ENCODE measurements at regions not wholly inside any gene's neighbourhood (a gene's known extent, or its start where the extent isn't known, plus 50 kb on each side); places are given as distances from the start of the nearest gene placed in this dataset.
"Not testable (repeated sequence)": the region's sequence is repeated elsewhere in the genome, so short reads cannot be mapped to it uniquely, and the experiment has no call there.

DNA sequence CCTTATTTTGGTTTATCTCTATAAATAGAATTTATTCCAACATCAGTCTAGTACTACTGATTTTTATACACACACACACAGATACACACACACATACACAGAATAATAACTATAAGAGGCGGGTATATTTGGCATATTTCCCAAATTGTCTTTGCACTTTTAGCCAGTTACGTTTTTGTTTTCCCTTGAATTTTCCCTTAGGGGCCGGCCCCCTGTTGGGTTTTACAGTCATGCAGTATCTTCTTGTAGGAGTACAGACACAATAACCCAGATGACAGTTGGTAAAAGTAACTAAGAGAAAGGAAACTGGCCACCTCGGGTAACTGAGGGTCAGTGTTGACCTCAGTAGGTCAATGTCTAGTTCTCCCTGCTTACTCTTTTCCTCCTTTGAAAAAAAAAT, 50.9 kb downstream of the DISP1 start:
- DNase-seq: no peak

DNA sequence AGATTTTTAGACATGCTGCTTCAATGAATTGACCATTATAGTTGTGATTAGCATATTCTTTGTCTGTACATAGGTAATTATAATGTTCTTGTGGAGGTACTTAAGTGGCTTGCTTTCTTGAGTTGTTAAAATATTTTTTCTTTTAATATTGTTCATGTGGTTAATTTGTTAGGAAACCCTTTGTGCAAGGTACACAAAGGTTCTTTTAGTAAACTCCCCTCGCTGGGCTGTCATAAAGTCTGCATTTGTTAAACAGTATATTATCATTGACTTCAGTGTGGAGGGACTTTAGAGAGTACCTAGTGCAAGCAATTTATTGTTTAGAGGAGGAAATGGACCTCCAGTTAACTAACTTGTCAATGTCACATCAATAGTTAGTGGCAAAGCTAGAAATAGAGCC, 52.5 kb downstream of the DISP1 start:
- DNase-seq: no peak

DNA sequence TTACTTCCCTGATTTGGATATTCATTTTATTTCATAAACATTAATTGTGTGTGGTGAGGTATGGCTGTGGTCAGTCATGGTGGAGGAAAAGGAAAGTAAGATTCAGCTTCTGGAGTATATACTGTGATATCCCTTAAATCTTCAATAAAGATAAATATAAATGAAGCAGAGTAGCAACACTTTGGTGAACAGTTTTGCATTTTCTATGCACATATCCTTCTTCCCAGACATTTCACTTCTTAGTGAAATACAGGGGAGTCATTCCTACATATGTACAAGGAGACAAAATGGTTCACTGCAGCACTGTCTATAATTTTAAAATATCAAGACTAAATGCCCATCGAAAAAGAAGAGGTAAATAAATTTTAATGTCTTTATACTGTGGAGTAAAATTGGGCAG, 61.3 kb downstream of the DISP1 start:
- DNase-seq: no peak

DNA sequence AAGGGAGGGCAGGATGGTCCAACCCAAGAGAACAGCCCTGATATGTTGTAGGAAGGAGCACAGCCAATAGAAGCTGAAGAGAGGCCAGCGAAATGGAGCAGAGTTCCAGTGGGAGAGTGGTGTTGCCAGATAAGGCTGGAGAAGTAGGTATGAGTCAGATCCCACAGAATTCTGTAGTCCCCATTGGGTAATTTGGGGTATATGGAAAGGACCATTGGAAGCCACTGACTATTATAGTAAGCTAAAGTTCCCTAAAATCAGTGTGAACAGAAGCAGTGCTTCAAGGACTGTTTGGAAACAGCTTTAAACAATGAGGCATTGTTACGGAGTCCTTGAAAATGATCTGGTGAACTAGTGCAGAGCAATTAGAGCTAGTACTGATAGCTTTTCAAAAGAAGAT, 63.0 kb downstream of the DISP1 start:
- DNase-seq: no peak

DNA sequence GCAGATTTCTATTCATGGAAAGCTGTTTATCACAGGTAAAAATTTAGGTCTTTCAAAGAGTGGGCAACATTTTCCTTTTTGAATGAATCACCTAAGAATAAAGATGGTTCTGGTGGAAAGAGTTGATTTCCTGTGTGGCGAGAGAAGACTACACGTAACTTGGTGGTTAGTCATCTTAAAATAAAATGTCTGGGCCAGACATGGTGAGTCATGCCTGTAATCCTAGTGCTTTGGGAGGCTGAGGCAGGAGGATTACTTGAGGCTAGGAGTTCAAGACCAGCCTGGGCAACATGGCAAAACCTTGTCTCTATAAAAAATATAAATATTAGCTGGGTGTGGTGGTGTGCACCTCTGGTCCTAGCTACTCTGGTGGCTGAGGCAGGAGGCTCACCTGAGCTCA, 65.7 kb downstream of the DISP1 start:
- no peak for DNase-seq

DNA sequence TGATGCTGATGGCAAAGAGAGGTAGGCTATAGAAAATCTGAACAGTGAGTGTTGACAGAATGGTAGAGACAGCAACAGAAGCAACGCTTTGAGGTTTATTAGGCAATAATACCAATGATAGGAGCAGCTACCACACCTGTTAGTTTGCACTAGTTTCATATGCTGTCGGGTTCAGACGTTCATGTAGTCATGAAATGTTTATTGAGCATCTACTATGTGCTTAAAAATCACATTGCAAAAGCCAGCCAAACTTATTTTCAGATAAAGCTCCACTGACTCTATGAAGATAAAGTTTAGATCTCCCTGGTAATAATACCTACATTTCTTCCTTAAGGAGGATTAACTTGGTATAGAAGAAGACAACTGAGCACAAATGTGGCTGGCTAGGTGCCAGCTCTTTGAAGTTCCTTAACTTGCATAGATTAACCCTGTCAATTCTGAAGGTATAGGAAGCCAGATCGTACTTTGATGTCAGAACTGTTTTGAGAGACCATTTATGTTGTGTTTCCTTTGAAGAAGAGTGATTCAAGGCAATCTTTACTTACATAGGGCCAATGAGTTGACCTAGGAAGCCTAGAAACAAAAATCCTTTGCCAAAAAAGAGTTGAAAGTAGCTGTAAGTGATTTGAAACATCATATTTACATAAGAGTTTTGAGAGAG, 71.5 kb downstream of the DISP1 start:
- no peak for DNase-seq

DNA sequence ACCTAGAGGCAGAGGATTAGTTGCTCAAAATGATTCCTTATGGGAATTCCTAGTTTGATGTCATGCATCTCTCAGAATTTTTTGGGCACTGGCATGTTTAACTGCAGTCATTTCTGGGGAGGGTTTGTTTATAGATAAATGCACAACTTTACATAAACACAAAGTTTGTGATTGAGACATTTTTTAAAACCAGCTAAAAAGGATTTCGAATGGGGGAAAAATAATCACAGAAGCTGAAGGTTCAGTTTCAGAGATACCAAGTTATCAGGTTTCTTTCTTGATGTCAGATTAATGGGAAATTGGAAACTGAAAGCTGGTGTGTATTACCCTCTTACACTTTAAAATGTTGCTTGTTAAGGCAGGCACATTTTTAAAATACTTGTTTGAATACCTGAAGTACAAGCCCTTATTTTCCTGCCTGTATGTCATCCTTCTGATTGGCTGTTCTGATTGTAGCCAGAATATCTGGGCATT, 72.1 kb downstream of the DISP1 start:
- no peak for DNase-seq

DNA sequence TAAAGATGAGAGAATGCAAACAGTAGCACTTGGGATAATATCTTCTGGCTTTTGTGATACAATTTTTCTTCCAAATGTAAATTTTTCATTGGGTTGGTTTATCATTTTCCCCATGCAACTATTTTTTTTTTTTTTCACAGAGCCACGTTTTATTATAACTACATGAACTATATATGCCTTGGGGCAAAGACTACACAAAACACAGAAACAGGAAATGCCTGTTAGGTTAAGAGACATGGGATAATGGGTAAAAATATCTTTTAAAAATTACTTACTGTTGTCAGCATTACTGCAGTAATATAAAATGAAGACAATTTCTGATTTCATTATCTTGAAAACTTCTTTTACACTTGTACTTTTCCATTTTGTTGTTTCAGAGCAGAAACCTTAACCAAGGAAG, 74.6 kb downstream of the DISP1 start:
- no peak for DNase-seq

DNA sequence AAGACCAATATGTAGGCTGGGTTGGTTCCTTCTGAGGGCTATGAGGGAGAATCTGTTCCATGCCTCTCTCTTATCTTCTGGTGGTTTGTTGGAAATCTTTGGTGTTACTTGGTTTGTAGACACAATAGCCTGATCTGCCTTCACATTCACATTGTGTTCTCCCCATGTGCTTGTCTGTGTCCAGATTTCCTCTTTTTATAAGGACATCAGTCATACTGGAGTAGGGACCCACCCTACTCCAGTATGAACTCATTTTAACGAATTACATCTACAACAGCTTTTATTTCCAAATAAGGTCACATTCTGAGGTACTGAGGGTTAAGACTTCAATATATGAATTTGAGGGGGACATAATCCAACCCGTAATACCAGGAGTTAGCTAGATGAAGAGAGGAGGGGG, 75.9 kb downstream of the DISP1 start:
- no peak for DNase-seq

DNA sequence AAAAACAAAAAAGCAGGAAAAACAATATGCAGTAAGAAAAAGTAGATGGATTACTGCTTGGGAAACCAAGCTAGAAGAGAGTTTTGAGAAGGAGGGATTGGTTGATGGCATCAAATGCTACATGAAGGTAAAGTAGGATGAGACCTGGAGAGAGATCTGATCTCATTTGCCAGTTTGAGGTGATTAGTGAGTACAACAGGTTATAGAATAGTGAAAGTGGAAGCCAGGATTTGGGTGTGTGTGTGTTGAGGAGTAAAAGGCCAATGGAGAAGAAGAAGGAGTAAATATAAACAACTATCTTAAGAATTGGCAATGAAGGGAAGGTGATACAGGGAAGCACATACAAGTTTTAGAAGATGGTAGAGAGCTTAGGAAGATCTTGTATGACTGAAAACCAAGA, 76.7 kb downstream of the DISP1 start:
- DNase-seq: no peak

DNA sequence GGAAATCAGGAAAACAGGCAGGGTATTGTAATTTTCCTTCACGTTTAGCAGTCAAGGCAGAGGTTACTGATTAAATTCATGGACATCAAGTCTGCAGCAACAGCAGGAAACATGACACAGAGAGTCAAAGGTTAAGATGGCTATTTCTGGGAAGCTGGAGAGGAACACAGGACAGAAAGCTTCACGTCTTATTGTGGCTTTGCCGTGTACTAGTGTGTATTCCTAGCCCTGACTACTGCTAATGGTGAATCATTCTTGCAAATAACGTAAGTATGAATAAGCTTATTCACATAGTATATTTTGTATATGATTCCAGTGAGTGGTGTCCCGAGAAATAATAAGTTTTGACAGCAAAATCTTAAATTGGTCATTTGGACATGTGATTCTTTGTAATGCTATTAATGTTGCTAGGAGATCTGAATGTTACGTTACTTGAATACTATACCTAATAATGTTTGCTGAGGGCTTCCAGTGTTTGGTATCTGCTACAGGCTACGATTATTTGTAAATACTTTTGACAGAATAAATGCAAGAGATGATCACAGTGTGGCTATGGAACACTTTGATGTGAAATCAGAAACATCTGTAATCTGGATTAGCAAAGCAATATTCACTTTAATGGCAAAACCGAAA, 77.4 kb downstream of the DISP1 start:
- no peak for DNase-seq

DNA sequence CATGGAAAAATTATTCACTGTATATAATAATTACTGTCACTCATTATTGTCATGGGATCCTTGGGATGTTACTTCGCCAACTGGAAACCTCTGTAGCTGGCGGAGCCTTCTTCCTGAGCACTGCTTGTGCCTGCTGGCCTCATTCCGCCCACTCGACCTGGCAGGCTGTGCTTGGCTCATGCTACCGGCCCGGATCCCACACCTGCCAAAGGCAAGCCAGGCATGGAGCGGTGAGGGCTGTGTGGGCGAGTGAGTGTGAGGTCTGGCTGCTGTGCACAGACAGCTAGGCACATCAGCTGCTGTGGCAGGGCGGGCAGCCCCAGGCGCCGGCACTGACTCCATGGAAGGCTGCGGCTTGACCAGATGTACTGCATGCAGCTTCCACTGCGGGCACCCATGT, 78.4 kb downstream of the DISP1 start:
- DNase-seq: no peak

DNA sequence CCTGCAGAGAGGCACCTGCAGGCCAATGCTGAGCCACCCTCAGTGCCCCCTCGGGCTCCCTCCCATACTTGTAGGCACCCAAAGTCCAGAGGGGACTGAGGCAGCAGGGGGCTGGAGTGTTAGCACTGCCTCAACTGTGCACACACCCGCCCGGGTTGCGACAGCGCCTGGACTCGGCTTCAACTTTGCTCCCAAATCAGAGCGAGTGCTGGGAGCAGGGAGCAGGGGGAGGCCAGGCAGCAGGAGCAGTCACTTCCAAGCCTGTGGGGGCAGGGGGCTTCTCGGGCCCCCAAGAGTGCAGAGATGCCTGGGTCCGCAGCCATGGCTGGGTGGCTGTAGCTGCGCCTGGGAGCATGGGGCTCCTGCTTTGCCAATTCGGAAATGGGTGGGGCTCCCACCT, 79.5 kb downstream of the DISP1 start:
- no peak for DNase-seq

DNA sequence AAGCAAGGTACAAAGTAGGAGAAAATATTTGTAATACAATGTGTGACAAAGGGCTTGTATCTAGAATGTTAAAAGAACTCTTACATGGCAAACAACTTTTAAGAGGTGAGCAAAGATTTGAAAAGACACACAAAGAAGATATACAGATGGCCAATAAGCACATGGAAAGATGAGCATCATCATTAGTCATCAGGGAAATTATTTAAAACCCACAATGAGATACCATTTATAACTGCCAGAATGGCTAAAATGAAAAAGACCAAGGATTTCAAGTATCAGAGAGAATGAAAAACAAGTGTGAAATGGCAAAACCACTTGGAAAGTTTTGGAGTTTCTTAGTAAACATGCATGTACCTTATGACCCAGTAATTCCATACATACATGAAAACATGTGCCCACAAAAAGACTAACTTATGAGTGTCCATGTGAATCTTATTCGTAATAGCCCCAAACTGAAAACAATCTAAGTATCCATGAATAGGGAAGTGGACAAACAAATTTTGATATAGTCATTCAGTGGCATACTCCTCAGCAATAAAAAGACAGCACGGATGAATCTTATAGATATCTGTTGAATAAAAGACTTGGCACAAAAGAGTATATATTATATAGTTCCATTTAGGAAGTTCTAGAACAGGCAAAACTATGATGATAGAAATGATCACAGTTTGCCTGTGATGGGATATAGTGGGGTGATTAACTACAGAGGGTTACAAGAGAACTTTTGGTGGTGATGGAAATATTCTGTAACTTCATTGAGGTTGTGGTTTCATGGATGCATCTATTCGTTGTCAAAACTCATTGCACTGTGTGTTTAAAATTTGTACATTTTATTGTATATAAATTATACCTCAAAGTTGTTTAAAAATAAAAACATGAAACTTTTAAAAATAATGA, 82.0 kb downstream of the DISP1 start:
- DNase-seq: no peak

DNA sequence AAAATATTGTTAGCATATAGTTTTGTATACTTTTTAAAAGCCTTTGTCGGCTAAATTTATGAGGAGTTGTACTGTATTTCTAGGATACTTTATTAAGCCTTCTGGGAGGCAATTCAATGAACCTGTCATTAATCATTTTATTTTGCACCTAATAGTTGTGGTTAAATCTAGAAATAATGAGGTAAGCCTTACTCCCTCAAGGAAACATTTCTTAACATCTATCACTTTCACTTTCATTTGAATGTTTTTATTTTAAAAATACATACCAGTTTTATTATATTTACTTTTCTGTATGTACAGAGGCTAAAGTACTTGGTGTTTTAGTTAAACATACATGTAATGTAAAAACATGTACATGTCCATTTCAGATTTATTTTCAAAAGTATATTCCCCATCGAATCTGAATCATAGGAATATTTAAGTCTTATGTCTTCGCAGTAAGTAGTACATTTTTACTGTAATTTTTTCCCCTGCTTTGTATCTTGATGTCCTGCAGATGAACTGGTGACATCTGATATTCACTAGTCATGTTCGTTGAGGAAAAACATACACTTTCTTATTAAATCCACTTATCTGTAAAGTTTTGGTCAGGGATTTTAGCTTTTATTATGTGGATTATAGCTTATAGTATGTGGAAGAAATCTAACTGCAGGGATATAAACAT, 82.8 kb downstream of the DISP1 start:
- no peak for DNase-seq

DNA sequence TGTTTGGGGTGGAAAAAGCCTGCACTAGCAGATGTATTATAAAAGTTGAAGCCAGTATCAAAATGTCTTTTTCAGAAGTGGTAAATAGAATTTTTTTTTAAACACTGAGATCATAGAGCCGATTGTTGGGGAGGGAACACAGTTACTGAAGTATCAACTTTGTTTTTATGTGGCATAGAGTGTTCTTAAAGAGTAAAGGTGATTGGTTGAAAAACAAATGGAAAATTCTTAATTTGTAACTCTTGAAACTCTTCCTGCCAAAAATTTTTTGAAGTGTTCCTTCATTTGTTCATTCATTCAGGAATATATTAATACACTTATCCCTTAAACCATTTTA, 83.3 kb downstream of the DISP1 start:
- DNase-seq: no peak

DNA sequence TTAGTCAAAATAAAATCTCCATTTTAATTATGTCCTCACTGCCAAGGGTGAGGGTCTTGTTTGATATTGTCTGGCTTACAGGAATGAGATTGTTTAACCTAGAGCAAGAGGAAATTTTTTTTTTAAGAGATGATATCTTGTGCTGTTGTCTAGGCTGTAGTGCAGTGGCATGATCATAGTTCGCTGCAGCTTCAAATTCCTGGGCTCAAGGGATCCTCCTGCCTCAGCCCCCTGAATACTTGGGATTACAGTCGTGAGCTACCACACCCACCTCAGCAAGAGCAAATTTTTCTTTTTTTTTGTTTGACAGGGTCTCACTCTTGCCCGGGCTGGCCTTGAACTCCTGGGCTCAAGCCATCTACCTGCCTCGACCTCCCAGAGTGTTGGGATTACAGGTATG, 84.6 kb downstream of the DISP1 start:
- DNase-seq: no peak

DNA sequence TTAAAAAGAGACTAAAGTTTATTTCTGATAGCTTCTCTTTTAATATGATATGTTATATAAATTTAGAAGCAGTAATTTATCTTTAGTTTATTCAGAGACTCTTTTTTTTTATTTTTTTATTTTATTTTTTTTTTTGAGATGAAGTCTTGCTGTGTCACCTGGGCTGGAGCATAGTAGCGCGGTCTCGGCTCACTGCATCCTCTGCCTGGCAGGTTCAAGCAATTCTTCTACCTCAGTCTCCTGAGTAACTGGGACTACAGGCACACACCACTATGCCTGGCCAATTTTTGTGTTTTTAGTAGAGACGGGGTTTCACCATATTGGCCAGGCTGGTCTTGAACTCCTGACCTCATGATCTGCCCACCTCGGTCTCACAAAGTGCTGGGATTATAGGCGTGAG, 89.6 kb downstream of the DISP1 start:
- no peak for DNase-seq

DNA sequence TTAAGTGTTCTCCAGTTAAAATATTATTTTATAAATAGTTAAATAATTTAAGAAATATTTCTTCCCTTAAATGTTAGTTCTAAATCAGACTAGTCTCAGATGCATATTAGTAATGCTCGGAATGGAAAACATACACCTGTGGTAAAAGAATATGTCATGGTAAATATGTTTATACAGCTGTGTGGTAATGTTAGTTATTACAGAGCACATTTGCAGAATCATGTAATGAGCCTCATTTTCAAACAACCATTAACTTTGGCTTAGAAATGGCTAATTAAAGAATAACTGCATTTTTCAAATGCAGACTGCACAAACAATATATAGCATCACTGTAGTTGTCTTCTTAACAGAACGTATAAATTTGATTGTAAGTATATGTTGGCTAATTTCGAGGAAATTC, 90.3 kb downstream of the DISP1 start:
- no peak for DNase-seq

DNA sequence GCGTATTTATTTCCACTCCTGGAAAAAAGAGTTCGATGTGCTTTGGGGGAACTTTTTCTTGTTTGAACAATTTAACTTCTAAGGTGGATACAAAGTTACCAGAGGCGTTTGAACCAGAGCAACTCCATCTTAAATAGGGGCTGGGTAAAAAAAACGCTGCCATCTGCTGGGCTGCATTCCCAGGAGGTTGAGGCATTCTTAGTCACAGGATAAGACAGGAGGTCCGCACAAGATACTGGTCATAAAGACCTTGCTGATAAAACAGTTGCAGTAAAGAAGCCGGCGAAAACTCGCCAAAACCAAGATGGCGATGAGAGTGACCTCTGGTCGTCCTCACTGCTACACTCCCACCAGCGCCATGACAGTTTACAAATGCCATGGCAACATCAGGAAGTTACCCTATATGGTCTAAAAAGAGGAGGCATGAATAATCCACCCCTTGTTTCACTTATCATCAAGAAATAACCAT, 91.5 kb downstream of the DISP1 start:
- not testable (repeated sequence) for DNase-seq

DNA sequence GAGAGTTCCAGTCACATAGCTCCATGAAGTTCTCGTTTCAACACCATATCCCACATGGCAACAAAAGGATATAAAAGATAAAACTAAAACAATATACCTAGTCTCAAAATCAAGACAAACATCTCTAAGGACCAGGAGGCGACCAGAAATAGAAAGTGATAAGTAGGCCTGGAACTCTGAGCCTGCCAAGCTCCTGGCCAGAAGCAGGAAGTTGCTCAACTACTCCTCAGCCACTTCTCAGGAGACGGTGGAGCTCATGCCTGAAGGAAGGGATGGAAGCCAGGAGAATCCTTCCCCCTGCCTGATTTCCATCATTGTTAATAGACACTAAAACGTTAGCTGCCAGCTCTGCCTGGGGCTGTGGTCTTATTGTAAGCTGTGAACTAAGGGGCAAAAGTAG, 94.7 kb downstream of the DISP1 start:
- no peak for DNase-seq

DNA sequence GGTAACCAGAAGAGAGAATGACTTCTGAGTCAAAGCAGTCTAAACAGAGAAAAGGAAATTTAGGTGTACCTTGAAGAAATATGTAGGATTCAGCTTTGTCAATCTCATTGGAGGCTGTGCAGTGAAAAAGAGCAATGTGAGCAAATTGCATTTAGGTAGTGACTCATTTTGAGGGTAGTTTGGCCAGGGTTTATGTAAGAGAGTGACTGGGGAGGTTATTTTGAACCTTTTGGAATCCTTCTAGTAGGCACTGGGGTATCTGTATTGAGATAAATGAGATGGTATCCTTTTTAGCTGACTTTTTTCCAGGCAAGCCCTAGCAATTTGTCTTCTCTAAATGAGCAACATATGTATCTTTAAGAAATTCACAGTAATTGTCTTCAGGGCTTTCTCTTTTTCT, 95.9 kb downstream of the DISP1 start:
- DNase-seq: no peak

DNA sequence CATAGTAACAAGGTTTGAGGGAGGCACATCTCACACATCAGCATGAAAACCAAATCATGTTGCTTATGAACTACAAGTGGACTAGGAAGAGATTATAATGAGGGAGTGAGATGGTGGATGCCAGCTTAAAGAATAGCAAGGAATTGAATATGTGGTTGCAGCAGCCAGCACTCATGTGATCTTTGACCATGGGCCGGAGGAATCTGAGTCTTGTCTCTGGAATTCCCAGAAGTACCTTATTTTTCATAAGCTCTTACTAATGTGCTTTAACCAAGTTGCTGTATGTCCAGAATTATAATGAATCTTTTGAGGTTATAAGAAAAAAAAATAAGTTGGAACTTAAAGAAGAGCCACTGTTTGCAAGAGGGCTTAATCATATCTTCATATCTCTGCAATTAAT, 97.0 kb downstream of the DISP1 start:
- DNase-seq: no peak
